Lower lobe of right lung (tissue), 2 donors: ENCODE measurements at regions not wholly inside any gene's neighbourhood (a gene's known extent, or its start where the extent isn't known, plus 50 kb on each side); places are given as distances from the start of the nearest gene placed in this dataset.

ENCODE experiments used
- ATAC-seq, 2 donors: fragments of 200-7000 bp; cut with Tn5 transposase; one replicate each; pipeline ENCODE4 v1.9.1; 2020 to 2022; ENCODE audit warnings: mild to moderate bottlenecking in 2 of 2, moderate library complexity in 2 of 2
- DNase-seq: peaks from one replicate; pipeline ENCODE4 v3.0.0-alpha.2; 2020
- H3K27ac ChIP-seq: fragments of 200-600 bp; one replicate; pipeline ENCODE4 v1.8.0; 2022
- H3K27me3 ChIP-seq: fragments of 200-600 bp; one replicate; pipeline ENCODE4 v1.8.0; 2022; ENCODE audit warnings: low read depth
- H3K36me3 ChIP-seq: fragments of 200-600 bp; one replicate; pipeline ENCODE4 v1.8.0; 2022; ENCODE audit warnings: mild to moderate bottlenecking
- H3K4me1 ChIP-seq: fragments of 200-600 bp; one replicate; pipeline ENCODE4 v1.8.0; 2022
- H3K4me3 ChIP-seq: fragments of 200-600 bp; one replicate; pipeline ENCODE4 v1.8.0; 2022; ENCODE audit warnings: mild to moderate bottlenecking
- H3K9me3 ChIP-seq: fragments of 200-600 bp; one replicate; pipeline ENCODE4 v1.8.0; 2022
- CTCF ChIP-seq: fragments of 200-600 bp; IDR thresholded peaks from one replicate; pipeline ENCODE4 v1.8.0; 2022; ENCODE audit warnings: antibody characterized with exemption, mild to moderate bottlenecking
- intact Hi-C: fragments of 100-400 bp; cut with DNase I; formaldehyde crosslinking; loops from one replicate; pipeline ENCODE4 v1.11.0; 2022
- donor health status: DM: no; HTN: yes; CAD: no; lungs with severe emphysema.

GRCh38 chr4:10971800-10972401 lies 287.3 kb upstream of the CLNK start:
- H3K27me3 ChIP-seq = no peaks in the 10 kb centered on the region
- DNase-seq = no peak
- H3K4me1 ChIP-seq = no peaks in the 10 kb centered on the region
- H3K27ac ChIP-seq = no peak overlapping the region
- no peak overlapping the region for H3K4me3 ChIP-seq
- no peaks in the 10 kb centered on the region for H3K36me3 ChIP-seq
- TF ChIP-seq CTCF = no peak
- no peaks in the 10 kb centered on the region for H3K9me3 ChIP-seq
- intact Hi-C loops = no loop called here
- ATAC-seq = no peak

GRCh38 chr4:10965196-10965595 lies 280.6 kb upstream of the CLNK start:
- Histone ChIP-seq H3K36me3 (no peaks in the 10 kb centered on the region), H3K4me1 (no peaks in the 10 kb centered on the region), H3K27me3 (no peaks in the 10 kb centered on the region), H3K4me3 (no peak overlapping the region), H3K27ac (no peak overlapping the region), H3K9me3 (no peaks in the 10 kb centered on the region)
- intact Hi-C loops = no loop called here
- no peak for ATAC-seq
- DNase-seq = no peak
- no peak for TF ChIP-seq CTCF

- H3K27me3 ChIP-seq = no peaks in the 10 kb centered on the region
- ATAC-seq (peak in 1 of 2 donors; percentile 23), DNase-seq (no peak)
- H3K4me1 ChIP-seq = no peaks in the 10 kb centered on the region
- no peak for TF ChIP-seq CTCF
- no peaks in the 10 kb centered on the region for H3K9me3 ChIP-seq
- H3K27ac ChIP-seq = no peak overlapping the region
- no peak overlapping the region for H3K4me3 ChIP-seq
- H3K36me3 ChIP-seq = no peaks in the 10 kb centered on the region
- intact Hi-C loops = no loop called here
These were observed 279.6 kb upstream of the CLNK start for GRCh38 chr4:10963958-10964703.

GRCh38 chr4:10963241-10963640 lies 278.7 kb upstream of the CLNK start:
- no peaks in the 10 kb centered on the region for H3K9me3 ChIP-seq
- H3K4me3 ChIP-seq = no peak overlapping the region
- H3K27ac ChIP-seq = no peak overlapping the region
- DNase-seq = no peak
- H3K4me1 ChIP-seq = no peaks in the 10 kb centered on the region
- H3K27me3 ChIP-seq = no peaks in the 10 kb centered on the region
- intact Hi-C loops = no loop called here
- H3K36me3 ChIP-seq = no peaks in the 10 kb centered on the region
- no peak for ATAC-seq
- TF ChIP-seq CTCF = no peak

- Histone ChIP-seq H3K36me3 (no peaks in the 10 kb centered on the region), H3K4me3 (no peak overlapping the region), H3K9me3 (no peaks in the 10 kb centered on the region), H3K27ac (no peak overlapping the region), H3K27me3 (no peaks in the 10 kb centered on the region), H3K4me1 (no peaks in the 10 kb centered on the region)
- intact Hi-C loops = no loop called here
- TF ChIP-seq CTCF = no peak
- DNase-seq (no peak), ATAC-seq (no peak)
These were observed 277.7 kb upstream of the CLNK start for GRCh38 chr4:10962246-10962645.
